ENCODE measurements at regions not wholly inside any gene's neighbourhood (a gene's known extent, or its start where the extent isn't known, plus 50 kb on each side); places are given as distances from the start of the nearest gene placed in this dataset.

DNA sequence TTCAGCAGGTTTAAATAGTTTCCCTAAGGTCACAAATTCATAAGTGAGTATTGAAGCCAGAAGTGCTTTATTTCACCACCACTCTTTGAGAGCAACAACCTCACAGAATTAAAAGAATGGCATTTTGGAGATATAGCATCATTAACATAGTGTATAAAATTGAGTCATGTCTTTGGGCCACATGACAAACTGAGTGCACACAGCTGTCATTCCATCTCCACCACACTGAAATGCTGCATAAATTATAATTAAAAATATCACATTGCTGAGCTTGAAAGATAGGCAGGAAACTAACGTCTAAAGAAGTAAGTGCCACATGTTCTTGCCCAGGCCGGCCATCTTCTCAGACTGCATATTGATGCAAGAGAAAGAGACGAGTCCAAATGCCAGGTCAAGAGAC is 897.9 kb upstream of the CNTNAP5 start:
- Histone ChIP-seq H3K9me3 (peaks cover 3% of the 10 kb centered on the region), H3K4me1 (no peaks in the 10 kb centered on the region), H3K27ac (no peak overlapping the region), H3K27me3 (ENCODE audit: insufficient read depth in 3 of 3, low read length in 2 of 3) (no peaks in the 10 kb centered on the region), H3K4me3 (no peak overlapping the region), H3K36me3 (ENCODE audit: insufficient read depth in 1 of 2, low read depth in 1 of 2) (no peaks in the 10 kb centered on the region)
- TF ChIP-seq, protein P1, sequence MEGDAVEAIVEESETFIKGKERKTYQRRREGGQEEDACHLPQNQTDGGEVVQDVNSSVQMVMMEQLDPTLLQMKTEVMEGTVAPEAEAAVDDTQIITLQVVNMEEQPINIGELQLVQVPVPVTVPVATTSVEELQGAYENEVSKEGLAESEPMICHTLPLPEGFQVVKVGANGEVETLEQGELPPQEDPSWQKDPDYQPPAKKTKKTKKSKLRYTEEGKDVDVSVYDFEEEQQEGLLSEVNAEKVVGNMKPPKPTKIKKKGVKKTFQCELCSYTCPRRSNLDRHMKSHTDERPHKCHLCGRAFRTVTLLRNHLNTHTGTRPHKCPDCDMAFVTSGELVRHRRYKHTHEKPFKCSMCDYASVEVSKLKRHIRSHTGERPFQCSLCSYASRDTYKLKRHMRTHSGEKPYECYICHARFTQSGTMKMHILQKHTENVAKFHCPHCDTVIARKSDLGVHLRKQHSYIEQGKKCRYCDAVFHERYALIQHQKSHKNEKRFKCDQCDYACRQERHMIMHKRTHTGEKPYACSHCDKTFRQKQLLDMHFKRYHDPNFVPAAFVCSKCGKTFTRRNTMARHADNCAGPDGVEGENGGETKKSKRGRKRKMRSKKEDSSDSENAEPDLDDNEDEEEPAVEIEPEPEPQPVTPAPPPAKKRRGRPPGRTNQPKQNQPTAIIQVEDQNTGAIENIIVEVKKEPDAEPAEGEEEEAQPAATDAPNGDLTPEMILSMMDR (IDR thresholded peaks at IDR 0.05), result no peak
- DNase-seq, result no peak
- intact Hi-C loops (cut with DNase I), result no loop called here
- 63 to 76% (median 72%) methylated on average over 3 of the region's 3 CpGs for WGBS, 3 donors
- ATAC-seq, result no peak

DNA sequence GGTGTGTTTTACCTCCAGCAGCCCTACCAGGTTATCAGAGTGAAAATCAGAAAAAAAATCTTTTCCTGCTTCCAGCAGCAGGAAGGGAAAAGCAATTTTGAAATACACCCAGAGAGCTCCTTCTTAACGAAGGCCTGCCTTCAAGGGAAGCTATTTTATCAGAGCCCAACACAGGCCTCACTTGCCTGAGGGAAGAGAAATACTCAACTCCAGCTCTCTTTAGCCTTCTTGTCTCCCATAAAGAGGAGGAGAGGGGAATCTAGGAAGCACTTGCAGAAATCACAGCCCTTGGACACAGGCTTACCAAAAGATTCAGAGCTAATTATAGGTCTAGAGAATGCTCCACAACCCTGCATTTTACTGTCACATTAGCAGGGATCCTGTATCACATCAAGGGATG is 896.1 kb upstream of the CNTNAP5 start:
- TF ChIP-seq, protein P1 (IDR thresholded peaks at IDR 0.05), result no peak
- Histone ChIP-seq H3K9me3 (peaks cover 3% of the 10 kb centered on the region), H3K36me3 (ENCODE audit: insufficient read depth in 1 of 2, low read depth in 1 of 2) (no peaks in the 10 kb centered on the region), H3K4me3 (no peak overlapping the region), H3K27me3 (ENCODE audit: insufficient read depth in 3 of 3, low read length in 2 of 3) (no peaks in the 10 kb centered on the region), H3K27ac (no peak overlapping the region), H3K4me1 (no peaks in the 10 kb centered on the region)
- intact Hi-C loops (cut with DNase I), result no loop called here
- DNase-seq, result no peak
- WGBS, 3 donors, result 49 to 60% (median 57%) methylated on average over 1 of the region's 1 CpG
- no peak for ATAC-seq

DNA sequence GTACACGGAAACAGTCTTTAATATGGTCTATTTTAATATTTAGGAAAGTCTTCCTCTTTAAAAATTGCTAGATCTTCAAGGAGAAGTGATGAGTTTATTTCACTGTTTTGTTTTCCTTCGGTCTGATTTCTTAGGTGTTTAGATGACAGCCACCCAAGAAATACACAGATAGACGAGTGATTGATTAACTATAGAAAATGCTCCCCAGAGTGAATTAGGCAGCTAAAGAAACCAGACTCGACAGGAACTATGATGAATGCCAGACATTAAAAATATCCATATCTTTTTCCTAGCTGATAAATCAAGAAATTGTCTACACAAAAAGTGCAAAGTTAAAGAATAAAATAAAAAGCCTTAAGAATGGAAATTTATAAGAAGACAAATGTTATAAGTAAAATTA is 888.7 kb upstream of the CNTNAP5 start:
- H3K36me3 ChIP-seq (ENCODE audit: insufficient read depth in 1 of 2, low read depth in 1 of 2), result no peaks in the 10 kb centered on the region
- WGBS, 3 donors, result 77 to 83% (median 79%) methylated on average over 4 of the region's 4 CpGs
- no peak for DNase-seq

DNA sequence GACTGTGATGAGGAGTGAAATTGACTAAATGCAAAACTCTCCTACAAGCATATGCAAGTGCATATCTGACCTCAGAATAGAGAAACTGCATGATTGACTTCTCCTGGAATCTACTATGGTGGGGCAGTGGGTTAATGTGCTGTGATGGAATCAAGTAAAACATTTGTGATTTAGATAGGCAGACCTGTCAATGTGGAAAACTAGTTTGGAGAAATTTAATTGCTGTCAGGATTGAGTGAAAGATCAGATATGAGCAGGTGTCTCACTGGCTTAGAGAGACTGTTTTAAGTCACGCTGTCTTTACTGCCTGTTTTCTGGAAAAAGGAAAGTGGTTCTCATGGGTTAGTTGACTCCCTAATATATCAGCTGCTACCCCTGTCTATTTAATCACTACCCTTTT is 881.0 kb upstream of the CNTNAP5 start:
- no peaks in the 10 kb centered on the region for H3K36me3 ChIP-seq (ENCODE audit: insufficient read depth in 1 of 2, low read depth in 1 of 2)
- TF ChIP-seq, protein P1 (IDR thresholded peaks at IDR 0.05), result no peak
- H3K27ac ChIP-seq, result no peak overlapping the region
- no peak for ATAC-seq
- no peak for DNase-seq
- H3K9me3 ChIP-seq, result no peaks in the 10 kb centered on the region
- no peaks in the 10 kb centered on the region for H3K4me1 ChIP-seq
- WGBS, 3 donors, result 38 to 70% (median 63%) methylated on average over 1 of the region's 1 CpG
- H3K4me3 ChIP-seq, result no peak overlapping the region
- no peaks in the 10 kb centered on the region for H3K27me3 ChIP-seq (ENCODE audit: insufficient read depth in 3 of 3, low read length in 2 of 3)
- intact Hi-C loops (cut with DNase I), result no loop called here

More for the DNA sequence above, 888.7 kb upstream of the CNTNAP5 start:
- H3K4me1 ChIP-seq, result no peaks in the 10 kb centered on the region
- intact Hi-C loops (cut with DNase I), result no loop called here
- ATAC-seq, result no peak
- no peak overlapping the region for H3K4me3 ChIP-seq
- TF ChIP-seq, protein P1 (IDR thresholded peaks at IDR 0.05), result no peak
- H3K27me3 ChIP-seq (ENCODE audit: insufficient read depth in 3 of 3, low read length in 2 of 3), result no peaks in the 10 kb centered on the region
- H3K27ac ChIP-seq, result no peak overlapping the region
- H3K9me3 ChIP-seq, result peaks cover 2% of the 10 kb centered on the region

DNA sequence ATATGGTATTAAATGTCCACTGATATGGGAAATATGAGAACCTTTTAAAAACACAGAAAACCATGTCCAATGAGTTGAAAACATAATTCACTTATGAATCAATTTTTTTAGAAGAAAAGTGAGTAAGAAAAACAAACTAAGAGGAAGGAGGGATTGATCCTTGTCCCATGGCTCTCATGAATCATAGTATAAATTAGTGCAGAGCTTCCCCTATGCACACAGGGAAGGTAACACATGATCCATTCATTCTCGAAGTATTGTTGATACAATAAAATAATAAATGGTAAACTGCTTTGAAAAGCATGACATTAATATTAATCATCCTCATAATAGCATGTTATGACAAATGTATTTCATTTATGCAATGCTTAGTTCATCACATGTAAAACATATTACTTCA is 872.0 kb upstream of the CNTNAP5 start:
- intact Hi-C loops (cut with DNase I), result no loop called here
- DNase-seq (no peak), ATAC-seq (no peak)
- H3K4me1 ChIP-seq, result no peaks in the 10 kb centered on the region
- no peak overlapping the region for H3K4me3 ChIP-seq
- no peaks in the 10 kb centered on the region for H3K9me3 ChIP-seq
- TF ChIP-seq, protein P1 (IDR thresholded peaks at IDR 0.05), result no peak
- 11 to 13% (median 12%) methylated on average over 1 of the region's 1 CpG for WGBS, 3 donors
- H3K27me3 ChIP-seq (ENCODE audit: insufficient read depth in 3 of 3, low read length in 2 of 3), result no peaks in the 10 kb centered on the region
- H3K27ac ChIP-seq, result no peak overlapping the region
- H3K36me3 ChIP-seq (ENCODE audit: insufficient read depth in 1 of 2, low read depth in 1 of 2), result no peaks in the 10 kb centered on the region
